ENCODE measurements at regions not wholly inside any gene's neighbourhood (a gene's known extent, or its start where the extent isn't known, plus 50 kb on each side); places are given as distances from the start of the nearest gene placed in this dataset.

DNA sequence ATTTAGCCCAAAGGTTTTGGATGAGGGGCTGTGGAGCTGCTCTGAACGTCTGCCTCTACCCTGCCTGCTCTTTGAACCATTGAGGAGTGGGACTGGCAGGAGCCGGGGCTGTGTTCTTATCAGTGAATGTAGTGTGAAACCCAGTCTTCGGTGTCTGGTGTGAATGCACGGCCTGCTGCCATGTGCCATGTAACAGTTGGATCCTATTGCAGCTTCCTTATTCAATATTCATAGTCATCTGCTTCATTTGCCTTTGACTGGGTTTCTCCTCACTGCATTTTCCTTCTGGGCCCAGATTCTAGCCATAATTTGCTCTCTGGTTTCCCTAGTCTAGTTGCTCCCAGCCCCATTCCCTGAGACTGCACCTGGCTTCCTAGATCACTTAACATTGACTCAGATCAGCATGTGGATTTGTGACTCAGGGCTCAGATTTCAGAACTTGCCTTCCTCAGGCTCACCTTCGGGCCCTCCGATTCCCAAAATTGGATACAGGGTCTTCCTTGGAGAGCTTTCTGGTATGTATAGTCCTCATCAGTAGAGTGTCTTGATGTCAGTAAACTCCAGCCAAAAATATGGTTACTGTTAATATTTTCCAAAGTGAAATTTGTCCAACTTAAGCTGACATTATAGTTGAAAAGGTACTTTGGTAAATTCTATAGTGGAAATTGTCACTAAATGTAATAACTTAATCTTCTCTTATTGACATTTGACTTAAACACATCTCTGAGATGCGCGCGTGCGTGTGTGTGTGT, 94.0 kb upstream of the DDIT4L start:
- no peak for DNase-seq

- DNase-seq: no peak
Observed at GRCh38 chr4:100280807-100281206, 90.5 kb upstream of the DDIT4L start.

DNA sequence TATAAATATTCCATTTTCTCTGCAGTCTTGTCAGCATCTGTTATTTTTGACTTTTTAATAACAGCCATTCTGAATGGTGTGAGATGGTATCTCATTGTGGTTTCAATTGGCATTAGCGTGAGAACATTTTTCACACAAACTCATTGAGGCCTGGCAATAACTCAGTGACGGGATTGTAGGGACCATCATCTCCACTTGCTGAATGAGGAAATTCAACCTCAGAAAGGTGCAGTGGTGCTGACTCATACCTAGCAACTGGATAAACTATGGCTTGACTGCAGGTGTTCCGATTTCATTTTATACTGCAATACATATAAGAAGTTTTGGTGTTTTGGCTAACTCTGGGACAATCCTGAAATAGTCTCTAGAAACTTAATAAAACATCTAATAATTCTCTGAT, 88.3 kb upstream of the DDIT4L start:
- DNase-seq: no peak

DNA sequence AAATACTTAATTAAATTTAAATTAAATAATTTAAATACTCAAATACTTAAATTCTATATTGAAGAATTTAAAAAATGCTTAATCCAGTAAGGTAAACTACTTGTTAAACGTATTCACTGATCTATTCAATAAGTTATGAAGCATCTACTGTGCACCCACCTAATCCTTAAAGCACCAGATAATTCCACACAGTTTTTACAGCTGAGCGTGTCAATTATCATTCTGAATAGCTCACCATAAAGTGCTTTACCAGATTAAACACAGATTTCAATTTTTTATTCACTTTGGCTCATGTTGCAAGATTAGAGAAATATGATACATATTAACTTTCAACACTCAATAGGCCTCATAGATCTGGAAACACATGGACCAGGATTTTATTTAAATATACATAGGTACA, 79.2 kb upstream of the DDIT4L start:
- DNase-seq: no peak

DNA sequence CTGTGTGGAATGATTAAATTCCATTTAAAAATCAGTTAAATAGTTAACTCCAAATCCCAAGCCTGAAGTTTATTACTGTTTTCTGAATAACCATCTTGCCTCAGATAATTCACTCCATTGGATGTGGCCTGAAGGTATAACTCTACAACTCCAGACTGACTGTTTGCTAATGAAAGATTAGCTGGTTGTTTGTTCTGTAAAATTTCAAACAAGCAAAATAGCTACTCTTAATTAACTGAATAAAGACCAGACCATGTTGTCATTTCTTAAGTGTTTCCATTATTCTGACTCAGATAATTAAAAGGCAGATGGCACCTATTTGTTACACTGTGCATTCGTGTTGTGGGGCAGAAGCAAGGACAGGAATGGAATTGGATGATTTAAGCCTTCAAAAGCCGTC, 78.5 kb upstream of the DDIT4L start:
- DNase-seq: no peak

DNA sequence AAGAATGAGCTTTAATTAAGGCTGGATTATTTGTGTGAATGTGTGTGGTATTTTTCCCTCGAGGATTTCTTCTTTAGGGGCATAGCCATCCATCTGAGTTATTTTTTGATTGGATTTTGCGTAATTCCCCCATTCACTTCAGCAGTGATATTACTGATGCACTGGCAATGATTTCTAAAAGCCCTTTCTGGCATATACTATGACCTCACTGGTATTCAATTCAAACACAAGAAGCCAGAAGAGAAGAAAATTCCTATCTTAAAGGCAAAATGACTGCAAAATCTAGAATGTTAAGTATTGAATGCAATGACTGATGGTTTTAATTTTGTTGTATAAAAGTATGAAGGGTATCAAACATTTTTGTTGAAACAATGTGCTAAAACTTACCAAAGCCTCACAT, 71.1 kb upstream of the DDIT4L start:
- no peak for DNase-seq

GRCh38 chr4:100258675-100259074, 68.4 kb upstream of the DDIT4L start:
- no peak for DNase-seq

GRCh38 chr4:100257567-100257966, 67.3 kb upstream of the DDIT4L start:
- DNase-seq: peak; percentile 40

- DNase-seq: no peak
Observed at GRCh38 chr4:100254237-100254636, 64.0 kb upstream of the DDIT4L start.

DNA sequence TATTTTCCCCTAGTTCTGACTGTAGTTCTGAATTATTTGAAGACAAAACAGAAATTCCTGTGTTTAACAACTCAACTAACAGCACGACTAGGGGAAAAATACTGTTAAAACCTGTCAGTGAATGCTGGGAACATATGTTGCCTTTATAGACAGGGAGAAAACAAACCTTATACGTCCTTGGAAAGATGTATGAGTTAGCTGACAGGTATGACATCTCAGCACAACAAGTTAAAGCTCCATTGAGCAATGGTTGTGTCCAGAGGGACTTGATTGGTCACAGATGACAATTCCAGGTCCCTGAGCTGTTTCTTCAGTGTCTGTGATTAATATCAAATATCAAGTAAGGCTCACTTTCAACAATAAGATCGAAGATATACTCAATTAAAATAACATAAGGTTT, 58.2 kb upstream of the DDIT4L start:
- no peak for DNase-seq

GRCh38 chr4:100246697-100247096, 56.4 kb upstream of the DDIT4L start:
- no peak for DNase-seq

DNA sequence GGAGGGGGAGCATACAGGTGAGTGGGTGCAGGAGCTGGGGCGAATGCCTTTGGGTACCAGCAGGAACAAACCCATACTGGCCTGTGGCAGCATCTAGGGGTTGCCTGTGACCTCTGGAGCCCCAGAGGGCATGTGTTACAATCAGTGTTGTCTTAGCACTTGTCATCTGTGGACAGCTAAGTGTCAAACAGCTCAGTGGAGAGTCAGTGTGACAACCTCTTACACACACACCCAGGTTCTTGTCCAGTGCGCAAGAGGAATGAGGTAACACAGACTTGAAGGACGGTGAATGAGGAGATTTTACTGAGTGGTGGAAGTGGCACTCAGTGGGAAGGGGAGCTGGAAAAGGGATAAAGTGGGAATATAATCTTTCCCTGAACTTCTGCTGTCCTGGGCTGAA, 54.1 kb upstream of the DDIT4L start:
- no peak for DNase-seq
